Gastroesophageal sphincter (tissue), 4 donors: ENCODE measurements at regions not wholly inside any gene's neighbourhood (a gene's known extent, or its start where the extent isn't known, plus 50 kb on each side); places are given as distances from the start of the nearest gene placed in this dataset.

ENCODE experiments used
- ATAC-seq: fragments of 150-250 bp; one replicate; pipeline ENCODE4 v1.9.1; 2016; ENCODE audit warnings: mild to moderate bottlenecking, moderate library complexity
- H3K27ac ChIP-seq, 4 donors: fragments of 200-600 bp; sonication (generic) in 3 of 4; 1 replicate in 3 of 4; 2 replicates in 1 of 4; pipeline ENCODE4 v1.5.1; 2016 to 2019
- H3K27me3 ChIP-seq: fragments of 200-600 bp; sonication (generic); one replicate; pipeline ENCODE4 v1.5.1; 2019
- H3K36me3 ChIP-seq, 2 donors: fragments of 200-600 bp; sonication (generic); one replicate each; pipeline ENCODE4 v1.5.1; 2019; ENCODE audit warnings: control low read depth in 1 of 2
- H3K4me1 ChIP-seq, 3 donors: fragments of 200-600 bp; sonication (generic); 1 replicate in 2 of 3; 2 replicates in 1 of 3; pipeline ENCODE4 v1.5.1; 2016 to 2019; ENCODE audit warnings: control low read depth in 2 of 3
- H3K4me3 ChIP-seq, 2 donors: fragments of 200-600 bp; sonication (generic); one replicate each; pipeline ENCODE4 v1.5.1; 2019; ENCODE audit warnings: mild to moderate bottlenecking in 1 of 2, moderate library complexity in 1 of 2
- H3K9me3 ChIP-seq, 3 donors: fragments of 200-600 bp; sonication (generic); one replicate each; pipeline ENCODE4 v1.5.1; 2017 to 2019; ENCODE audit warnings: control low read depth in 2 of 3
- EP300 ChIP-seq: sonication (generic); formaldehyde crosslinking; IDR thresholded peaks from one replicate; pipeline ENCODE4 v1.6.1; 2017; ENCODE audit warnings: antibody characterized with exemption, mild to moderate bottlenecking
- POLR2A ChIP-seq, 2 donors: fragments of 450-650 bp; IDR thresholded peaks; one replicate each; pipeline ENCODE4 v1.6.1; 2017; ENCODE audit warnings: antibody characterized with exemption in 2 of 2, mild to moderate bottlenecking in 2 of 2, moderate library complexity in 1 of 2
- POLR2AphosphoS5 ChIP-seq: sonication (generic); formaldehyde crosslinking; IDR thresholded peaks from one replicate; pipeline ENCODE4 v1.6.1; 2017; ENCODE audit warnings: antibody characterized with exemption
- WGBS, 2 donors: methylation state at CpG; one replicate each; pipeline ENCODE4 v1.1.5; 2018; ENCODE audit warnings: low coverage in 1 of 2; 5-methylcytosine and 5-hydroxymethylcytosine counted together
- TF ChIP-seq, protein P1 (sequence below), 4 experiments: fragments of 200-600 bp in 2 of 4; fragments of 450-650 bp in 2 of 4; sonication (generic) in 1 of 4; IDR thresholded peaks; one replicate each; pipeline ENCODE4 v1.5.1; 2017 to 2019; ENCODE audit warnings: antibody characterized with exemption in 4 of 4, mild to moderate bottlenecking in 2 of 4, moderate library complexity in 2 of 4

DNA sequence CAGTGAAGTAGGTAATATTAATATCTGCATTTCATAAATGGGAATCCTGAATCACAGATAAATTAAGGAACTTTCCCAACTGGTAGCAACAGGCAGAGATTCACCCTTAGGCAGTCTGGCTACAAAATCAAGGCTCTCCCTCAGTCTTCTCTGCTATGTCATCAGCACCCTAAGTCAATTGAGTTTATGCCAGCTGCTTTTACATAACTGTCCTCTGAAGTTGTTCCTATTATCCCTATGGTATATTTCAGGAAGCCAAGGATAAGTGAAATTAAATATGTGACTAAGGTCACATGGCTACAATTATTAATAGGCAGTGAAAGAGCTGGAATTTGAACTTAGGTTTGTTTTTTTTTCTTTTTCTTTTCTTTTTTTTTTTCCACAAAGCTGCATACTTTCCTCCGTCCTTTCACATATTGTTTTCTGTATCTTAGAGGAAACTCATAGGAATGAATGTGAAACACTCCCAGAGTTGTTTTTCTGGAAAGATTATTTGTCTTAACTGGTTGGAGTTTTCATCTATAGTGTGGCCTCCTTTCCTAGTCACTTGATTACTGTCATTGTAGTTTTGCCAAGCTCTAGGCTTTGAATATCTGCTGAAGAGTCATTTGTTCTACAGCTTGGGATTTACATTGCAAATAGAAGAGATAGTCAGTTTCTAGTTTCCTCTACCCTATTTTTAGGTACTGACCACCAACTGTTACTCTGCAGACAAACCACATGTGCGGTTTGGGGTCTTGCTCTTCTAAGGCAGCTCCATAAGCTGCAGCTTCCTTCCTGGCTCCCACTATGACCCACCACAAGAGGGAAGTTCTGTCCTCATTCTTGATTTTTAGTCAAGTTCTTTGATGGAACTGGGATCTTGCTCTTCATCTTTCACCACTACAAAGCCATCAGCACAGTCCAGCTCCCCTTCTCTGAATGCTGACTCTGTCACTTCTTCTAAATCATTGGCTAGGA lies 338.0 kb upstream of the KIAA1217 start:
- no peaks in the 10 kb centered on the region for H3K27me3 ChIP-seq
- H3K4me1 ChIP-seq: no peaks in the 10 kb centered on the region
- no peaks in the 10 kb centered on the region for H3K9me3 ChIP-seq
- H3K4me3 ChIP-seq: no peak overlapping the region
- no peak overlapping the region for H3K27ac ChIP-seq
- no peak for TF ChIP-seq EP300
- TF ChIP-seq, protein P1, sequence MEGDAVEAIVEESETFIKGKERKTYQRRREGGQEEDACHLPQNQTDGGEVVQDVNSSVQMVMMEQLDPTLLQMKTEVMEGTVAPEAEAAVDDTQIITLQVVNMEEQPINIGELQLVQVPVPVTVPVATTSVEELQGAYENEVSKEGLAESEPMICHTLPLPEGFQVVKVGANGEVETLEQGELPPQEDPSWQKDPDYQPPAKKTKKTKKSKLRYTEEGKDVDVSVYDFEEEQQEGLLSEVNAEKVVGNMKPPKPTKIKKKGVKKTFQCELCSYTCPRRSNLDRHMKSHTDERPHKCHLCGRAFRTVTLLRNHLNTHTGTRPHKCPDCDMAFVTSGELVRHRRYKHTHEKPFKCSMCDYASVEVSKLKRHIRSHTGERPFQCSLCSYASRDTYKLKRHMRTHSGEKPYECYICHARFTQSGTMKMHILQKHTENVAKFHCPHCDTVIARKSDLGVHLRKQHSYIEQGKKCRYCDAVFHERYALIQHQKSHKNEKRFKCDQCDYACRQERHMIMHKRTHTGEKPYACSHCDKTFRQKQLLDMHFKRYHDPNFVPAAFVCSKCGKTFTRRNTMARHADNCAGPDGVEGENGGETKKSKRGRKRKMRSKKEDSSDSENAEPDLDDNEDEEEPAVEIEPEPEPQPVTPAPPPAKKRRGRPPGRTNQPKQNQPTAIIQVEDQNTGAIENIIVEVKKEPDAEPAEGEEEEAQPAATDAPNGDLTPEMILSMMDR (IDR thresholded peaks at IDR 0.05): no peak
- TF ChIP-seq POLR2AphosphoS5: no peak
- TF ChIP-seq POLR2A (IDR thresholded peaks at IDR 0.05): no peak
- 54 to 78% methylated on average over 2 of the region's 2 CpGs for WGBS, 2 donors
- ATAC-seq: no peak
- no peaks in the 10 kb centered on the region for H3K36me3 ChIP-seq

DNA sequence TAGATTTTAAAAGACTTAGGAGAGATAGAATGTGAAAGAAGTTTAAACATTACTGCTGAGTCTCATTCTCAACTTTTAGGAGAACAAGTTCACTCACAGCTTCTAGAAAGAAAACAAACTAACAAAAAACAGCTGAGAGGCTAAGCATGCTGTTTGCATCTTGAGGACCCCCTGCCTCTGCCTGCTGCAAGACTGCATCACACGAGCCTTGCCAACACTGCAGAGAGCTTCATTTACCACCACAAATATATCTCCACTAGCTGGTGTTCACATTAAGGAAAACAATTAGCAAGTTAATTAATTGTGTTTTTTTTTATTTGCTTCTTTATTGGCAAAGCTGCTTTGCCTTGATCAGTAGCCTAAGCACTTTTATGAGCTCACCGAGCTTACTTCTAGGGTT lies 336.6 kb upstream of the KIAA1217 start:
- Histone ChIP-seq H3K9me3 (no peaks in the 10 kb centered on the region), H3K27me3 (no peaks in the 10 kb centered on the region), H3K4me1 (no peaks in the 10 kb centered on the region), H3K4me3 (no peak overlapping the region), H3K27ac (no peak overlapping the region), H3K36me3 (no peaks in the 10 kb centered on the region)
- TF ChIP-seq POLR2A (IDR thresholded peaks at IDR 0.05): no peak
- TF ChIP-seq, protein P1 (IDR thresholded peaks at IDR 0.05): no peak
- TF ChIP-seq POLR2AphosphoS5: no peak
- TF ChIP-seq EP300: no peak
- ATAC-seq: no peak
- 48 to 58% methylated on average over 2 of the region's 2 CpGs for WGBS, 2 donors

- 82 to 89% methylated on average over 9 to 10 of the region's 10 CpGs for WGBS, 2 donors
- Histone ChIP-seq H3K4me1 (no peaks in the 10 kb centered on the region), H3K27ac (no peak overlapping the region), H3K9me3 (no peaks in the 10 kb centered on the region), H3K27me3 (no peaks in the 10 kb centered on the region), H3K4me3 (no peak overlapping the region), H3K36me3 (no peaks in the 10 kb centered on the region)
- TF ChIP-seq, protein P1 (IDR thresholded peaks at IDR 0.05): no peak
- TF ChIP-seq POLR2AphosphoS5 (no peak), POLR2A (IDR thresholded peaks at IDR 0.05) (no peak)
- ATAC-seq: no peak
Measured at GRCh38 chr10:23877791-23878320, 331.1 kb upstream of the KIAA1217 start.

GRCh38 chr10:23884670-23885069 lies 324.3 kb upstream of the KIAA1217 start:
- no peaks in the 10 kb centered on the region for H3K36me3 ChIP-seq
- no peak overlapping the region for H3K27ac ChIP-seq
- ATAC-seq: no peak
- WGBS, 2 donors: 68 to 75% methylated on average over 2 of the region's 2 CpGs
- no peaks in the 10 kb centered on the region for H3K27me3 ChIP-seq
- H3K4me3 ChIP-seq: no peak overlapping the region
- no peaks in the 10 kb centered on the region for H3K9me3 ChIP-seq
- H3K4me1 ChIP-seq: no peaks in the 10 kb centered on the region
- no peak for TF ChIP-seq EP300
- TF ChIP-seq, protein P1 (IDR thresholded peaks at IDR 0.05): no peak
- TF ChIP-seq POLR2AphosphoS5: no peak
- TF ChIP-seq POLR2A (IDR thresholded peaks at IDR 0.05): no peak

GRCh38 chr10:23885853-23886252 lies 323.1 kb upstream of the KIAA1217 start:
- no peak for ATAC-seq
- no peaks in the 10 kb centered on the region for H3K36me3 ChIP-seq
- H3K4me1 ChIP-seq: no peaks in the 10 kb centered on the region
- H3K4me3 ChIP-seq: no peak overlapping the region
- no peaks in the 10 kb centered on the region for H3K9me3 ChIP-seq
- H3K27me3 ChIP-seq: no peaks in the 10 kb centered on the region
- no peak overlapping the region for H3K27ac ChIP-seq
- WGBS, 2 donors: 22 to 62% methylated on average over 2 to 5 of the region's 5 CpGs
- TF ChIP-seq, protein P1 (IDR thresholded peaks at IDR 0.05): no peak
- TF ChIP-seq POLR2A (IDR thresholded peaks at IDR 0.05) (no peak), EP300 (no peak), POLR2AphosphoS5 (no peak)
